Caco-2 (cell line): ENCODE measurements at regions not wholly inside any gene's neighbourhood (a gene's known extent, or its start where the extent isn't known, plus 50 kb on each side); places are given as distances from the start of the nearest gene placed in this dataset.

ENCODE experiments used
- BruUV-seq: library from RNA; stranded (reverse); fragments of 400-500 nt; replicated peaks from 2 replicates; lab custom pipeline; 2021; lab: Mats Ljungman, UMichigan
- CTCF ChIA-PET: fragments of 300-600 bp; sonication (Branson Sonifier 250); formaldehyde crosslinking; loops from one replicate; lab custom pipeline; 2022; ENCODE audit warnings: antibody characterized with exemption; lab: Charles Lee
- POLR2A ChIA-PET: fragments of 300-600 bp; sonication (Branson Sonifier 250); formaldehyde crosslinking; loops from one replicate; lab custom pipeline; 2022; ENCODE audit warnings: antibody characterized with exemption; lab: Charles Lee
- DNase-seq, 2 experiments: peaks; one replicate each; pipeline versions ENCODE4 v3.0.0 to v3.0.0-alpha.2; 2020 to 2022
- H3K27me3 ChIP-seq: replicated peaks from 2 replicates; pipeline ENCODE4 v1.6.0; 2011; ENCODE audit warnings: low read length; ENCODE audit not compliant: control insufficient read depth, insufficient read depth
- H3K36me3 ChIP-seq: 2 replicates; pipeline ENCODE4 v1.5.1; 2011; ENCODE audit warnings: low read length; ENCODE audit not compliant: control insufficient read depth, insufficient read depth
- H3K4me1 ChIP-seq: fragments of 250-450 bp; sonication (Bioruptor Pico); 2 replicates; pipeline ENCODE4 v1.5.1; 2020; ENCODE audit warnings: mild to moderate bottlenecking
- H3K4me3 ChIP-seq: 2 replicates; pipeline ENCODE4 v1.5.1; 2011; ENCODE audit warnings: low read depth, mild to moderate bottlenecking, control low read depth, low read length
- H3K9me3 ChIP-seq: fragments of 250-450 bp; sonication (Bioruptor Pico); 2 replicates; pipeline ENCODE4 v1.5.1; 2020; ENCODE audit warnings: mild to moderate bottlenecking, moderate library complexity
- H3K27ac Mint-ChIP-seq: one replicate; pipeline ENCODE4 v1.8.0; 2022; ENCODE audit warnings: mixed read lengths; ENCODE audit not compliant: unreplicated experiment
- H3K27me3 Mint-ChIP-seq: one replicate; pipeline ENCODE4 v1.8.0; 2022; ENCODE audit warnings: mixed read lengths; ENCODE audit not compliant: insufficient read depth, unreplicated experiment
- H3K36me3 Mint-ChIP-seq: one replicate; pipeline ENCODE4 v1.8.0; 2022; ENCODE audit warnings: mild to moderate bottlenecking, mixed read lengths; ENCODE audit not compliant: insufficient read depth, unreplicated experiment
- H3K4me1 Mint-ChIP-seq: one replicate; pipeline ENCODE4 v1.8.0; 2022; ENCODE audit warnings: low read depth, mixed read lengths; ENCODE audit not compliant: unreplicated experiment
- H3K4me3 Mint-ChIP-seq: one replicate; pipeline ENCODE4 v1.8.0; 2022; ENCODE audit warnings: mild to moderate bottlenecking, moderate library complexity, mixed read lengths; ENCODE audit not compliant: unreplicated experiment
- H3K9me3 Mint-ChIP-seq: one replicate; pipeline ENCODE4 v1.8.0; 2022; ENCODE audit warnings: mixed read lengths; ENCODE audit not compliant: unreplicated experiment
- CTCF ChIP-seq, 2 experiments: fragments of 200-600 bp in 1 of 2; IDR thresholded peaks; 1 replicate in 1 of 2; 2 replicates in 1 of 2; pipeline versions ENCODE4 v1.5.1 to v1.8.0; 2011 to 2022; ENCODE audit warnings: antibody characterized with exemption in 1 of 2, control low read depth in 1 of 2, inconsistent platforms in 1 of 2, low read depth in 1 of 2, low read length in 1 of 2, mild to moderate bottlenecking in 1 of 2, moderate library complexity in 1 of 2; ENCODE audit not compliant: insufficient read depth in 1 of 2, severe bottlenecking in 1 of 2, unreplicated experiment in 1 of 2
- intact Hi-C: fragments of 100-400 bp; cut with micrococcal nuclease; formaldehyde crosslinking; loops from one replicate; pipeline ENCODE4 v1.10.0; 2022; ENCODE audit not compliant: unreplicated experiment

GRCh38 chr3:16828815-16829214 lies 55.9 kb upstream of the PLCL2 start:
- Mint-ChIP-seq H3K27ac (no peak overlapping the region), H3K4me3 (no peak overlapping the region), H3K9me3 (no peaks in the 10 kb centered on the region), H3K36me3 (no peaks in the 10 kb centered on the region), H3K4me1 (no peaks in the 10 kb centered on the region), H3K27me3 (peaks cover 18% of the 10 kb centered on the region)
- Histone ChIP-seq H3K9me3 (no peaks in the 10 kb centered on the region), H3K36me3 (no peaks in the 10 kb centered on the region), H3K4me3 (no peak overlapping the region), H3K4me1 (no peaks in the 10 kb centered on the region), H3K27me3 (no peaks in the 10 kb centered on the region)
- ChIA-PET POLR2A (no interaction called here), CTCF (no interaction called here)
- peak in 1 of 2 experiments; percentile 11 for DNase-seq
- TF ChIP-seq CTCF (IDR thresholded peaks at IDR 0.05; ENCODE audit: insufficient read depth in 1 of 2, low read depth in 1 of 2, low read length in 1 of 2, severe bottlenecking in 1 of 2, unreplicated experiment in 1 of 2), result peak in 1 of 2 experiments; percentile 37
- BruUV-seq, result no TSS peak
- intact Hi-C loops, result loop anchor here (10.0 kb wide), 1 partner anchor 206 kb away; no protein-coding TSS in a partner anchor

GRCh38 chr3:16831846-16832245 lies 52.9 kb upstream of the PLCL2 start:
- no peak overlapping the region for H3K27ac Mint-ChIP-seq
- Histone ChIP-seq H3K36me3 (no peaks in the 10 kb centered on the region), H3K9me3 (no peaks in the 10 kb centered on the region), H3K4me3 (no peak overlapping the region), H3K27me3 (no peaks in the 10 kb centered on the region; the same call in 1 of the 2 replicates), H3K4me1 (no peaks in the 10 kb centered on the region)
- no TSS peak for BruUV-seq
- H3K36me3 Mint-ChIP-seq, result no peaks in the 10 kb centered on the region
- H3K4me1 Mint-ChIP-seq, result no peaks in the 10 kb centered on the region
- ChIA-PET POLR2A (no interaction called here), CTCF (no interaction called here)
- TF ChIP-seq CTCF (IDR thresholded peaks at IDR 0.05; ENCODE audit: insufficient read depth in 1 of 2, low read depth in 1 of 2, low read length in 1 of 2, severe bottlenecking in 1 of 2, unreplicated experiment in 1 of 2), result no peak
- DNase-seq, result no peak
- H3K27me3 Mint-ChIP-seq, result peaks cover 15% of the 10 kb centered on the region
- no peaks in the 10 kb centered on the region for H3K9me3 Mint-ChIP-seq
- H3K4me3 Mint-ChIP-seq, result no peak overlapping the region
- intact Hi-C loops, result no loop called here

GRCh38 chr3:16834214-16834613 lies 50.5 kb upstream of the PLCL2 start:
- ChIA-PET POLR2A (no interaction called here), CTCF (no interaction called here)
- intact Hi-C loops, result loop anchor here (2.0 kb wide), 1 partner anchor 399 kb away; no protein-coding TSS in a partner anchor
- BruUV-seq, result no TSS peak
- H3K4me1 Mint-ChIP-seq, result no peaks in the 10 kb centered on the region
- no peaks in the 10 kb centered on the region; the same call in 1 of the 2 replicates for H3K27me3 ChIP-seq
- DNase-seq, result no peak
- no peaks in the 10 kb centered on the region for H3K4me1 ChIP-seq
- no peak for TF ChIP-seq CTCF (IDR thresholded peaks at IDR 0.05; ENCODE audit: insufficient read depth in 1 of 2, low read depth in 1 of 2, low read length in 1 of 2, severe bottlenecking in 1 of 2, unreplicated experiment in 1 of 2)
- H3K9me3 Mint-ChIP-seq, result no peaks in the 10 kb centered on the region
- H3K27me3 Mint-ChIP-seq, result peaks cover 14% of the 10 kb centered on the region
- no peak overlapping the region for H3K27ac Mint-ChIP-seq
- H3K36me3 Mint-ChIP-seq, result no peaks in the 10 kb centered on the region
- H3K9me3 ChIP-seq, result no peaks in the 10 kb centered on the region
- no peaks in the 10 kb centered on the region for H3K36me3 ChIP-seq
- no peak overlapping the region for H3K4me3 ChIP-seq
- no peak overlapping the region for H3K4me3 Mint-ChIP-seq
